ENCODE measurements at regions not wholly inside any gene's neighbourhood (a gene's known extent, or its start where the extent isn't known, plus 50 kb on each side); places are given as distances from the start of the nearest gene placed in this dataset.

DNA sequence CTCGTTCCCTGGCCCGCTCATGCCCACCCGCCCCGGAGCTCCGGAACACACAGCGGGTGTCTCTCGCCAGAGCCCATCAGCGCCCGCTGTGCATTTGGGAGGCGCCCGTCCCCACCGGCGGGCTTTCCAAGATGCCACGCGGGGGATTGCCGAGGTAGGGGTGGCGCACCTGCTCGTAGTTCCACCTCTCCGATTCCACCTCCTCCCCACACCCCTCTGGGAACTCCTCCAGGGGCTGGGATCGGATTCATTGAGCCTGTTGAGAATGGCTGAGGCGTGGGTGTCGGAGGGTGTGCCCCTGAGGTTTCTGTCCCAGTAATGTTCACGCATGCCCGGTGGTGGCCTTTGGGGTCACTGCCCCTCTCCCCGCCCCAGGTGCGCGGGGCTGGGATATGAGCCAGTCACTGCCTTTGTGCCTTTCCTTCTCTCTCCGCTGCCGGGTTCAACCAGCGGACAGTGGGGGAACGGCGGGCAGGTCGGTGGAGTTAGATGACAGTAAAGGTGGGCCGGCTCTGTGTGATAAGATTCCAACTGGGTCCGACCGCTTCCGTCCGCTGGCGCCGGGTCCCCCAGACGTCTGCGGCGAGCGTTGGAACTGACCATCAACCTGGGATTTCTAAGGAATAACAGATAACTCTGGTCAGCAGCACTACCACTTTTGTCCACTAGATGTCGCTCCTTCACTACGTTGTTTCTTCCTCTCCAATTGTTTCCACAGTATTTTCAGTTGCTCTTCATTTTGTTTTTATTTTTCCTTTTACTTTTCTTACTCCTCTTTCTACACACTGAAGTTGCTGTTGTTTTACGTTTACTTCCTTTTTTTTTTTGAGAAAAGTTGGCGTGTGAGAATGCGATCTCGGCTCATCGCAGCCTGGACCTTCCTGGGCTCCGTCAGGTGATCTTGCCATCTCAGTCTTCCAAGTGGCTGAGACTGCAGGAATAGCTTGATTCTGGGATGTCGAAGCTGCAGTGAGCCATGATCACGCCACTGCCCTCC, 178.1 kb upstream of the ALG10B start:
- peak overlapping the region in 1 of 2 donors; percentile 35 for H3K9ac ChIP-seq (ENCODE audit: low read depth in 1 of 2, low read length in 2 of 2)
- H3K27me3 ChIP-seq (ENCODE audit: control insufficient read depth in 1 of 2, insufficient read depth in 2 of 2, low read length in 2 of 2), result peaks cover 0 to 2% of the 10 kb centered on the region in 2 donors
- H3K9me3 ChIP-seq (ENCODE audit: control insufficient read depth in 1 of 2, low read length in 2 of 2), result no peaks in the 10 kb centered on the region
- H3K4me3 ChIP-seq (ENCODE audit: low read depth in 1 of 2, low read length in 2 of 2), result peak overlapping the region; percentile 48 to 55
- no peaks in the 10 kb centered on the region for H3K36me3 ChIP-seq (ENCODE audit: control insufficient read depth in 1 of 2, insufficient read depth in 2 of 2, low read length in 2 of 2)
- H3K4me1 ChIP-seq (ENCODE audit: control insufficient read depth in 1 of 2, insufficient read depth in 2 of 2, low read length in 2 of 2), result peaks cover 0 to 9% of the 10 kb centered on the region in 2 donors
- H3K27ac ChIP-seq (ENCODE audit: low read depth, low read length), result no peak overlapping the region

DNA sequence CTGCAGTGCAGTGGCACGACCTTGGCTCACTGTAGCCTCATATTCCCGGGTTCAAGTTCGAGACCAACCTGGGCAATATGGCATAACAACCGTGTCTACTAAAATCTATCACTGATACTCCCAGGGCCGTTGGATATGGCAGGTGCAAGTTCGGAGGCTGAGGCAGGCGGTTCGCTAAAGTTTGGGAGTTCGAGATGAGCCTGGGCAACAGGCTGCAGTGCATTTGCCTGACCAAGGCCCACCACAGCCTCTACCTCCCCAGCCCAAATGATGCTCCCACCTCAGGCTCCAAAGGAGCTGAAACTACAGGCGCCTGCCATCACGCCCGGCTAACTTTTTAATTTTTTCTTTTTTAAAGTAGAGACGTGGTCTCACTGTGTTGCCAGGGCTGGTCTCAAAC, 177.1 kb upstream of the ALG10B start:
- Histone ChIP-seq H3K36me3 (ENCODE audit: control insufficient read depth in 1 of 2, insufficient read depth in 2 of 2, low read length in 2 of 2) (no peaks in the 10 kb centered on the region), H3K9ac (ENCODE audit: low read depth in 1 of 2, low read length in 2 of 2) (no peak overlapping the region), H3K4me1 (ENCODE audit: control insufficient read depth in 1 of 2, insufficient read depth in 2 of 2, low read length in 2 of 2) (peaks cover 0 to 9% of the 10 kb centered on the region in 2 donors), H3K9me3 (ENCODE audit: control insufficient read depth in 1 of 2, low read length in 2 of 2) (no peaks in the 10 kb centered on the region), H3K4me3 (ENCODE audit: low read depth in 1 of 2, low read length in 2 of 2) (no peak overlapping the region), H3K27ac (ENCODE audit: low read depth, low read length) (no peak overlapping the region), H3K27me3 (ENCODE audit: control insufficient read depth in 1 of 2, insufficient read depth in 2 of 2, low read length in 2 of 2) (peaks cover 0 to 2% of the 10 kb centered on the region in 2 donors)

DNA sequence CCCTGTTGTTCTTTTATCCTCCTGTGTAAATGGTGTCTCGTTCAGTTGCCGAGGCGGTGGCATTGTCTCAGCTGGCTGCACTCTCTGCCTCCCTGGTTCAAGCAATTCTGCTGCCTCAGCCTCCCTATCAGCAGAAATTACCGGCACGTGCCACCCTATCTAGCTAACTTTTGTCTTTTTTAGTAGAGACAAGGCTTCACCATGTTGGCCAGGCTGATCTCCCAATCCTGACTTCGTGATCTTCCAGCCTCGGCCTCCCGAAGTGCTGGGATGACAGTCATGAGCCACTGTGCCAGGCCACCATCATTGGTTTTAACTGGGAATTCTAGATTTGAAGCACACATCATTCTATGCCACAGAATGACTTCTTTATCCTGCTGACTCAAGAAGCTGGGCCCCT, 175.3 kb upstream of the ALG10B start:
- Histone ChIP-seq H3K27me3 (ENCODE audit: control insufficient read depth in 1 of 2, insufficient read depth in 2 of 2, low read length in 2 of 2) (peaks cover 0 to 2% of the 10 kb centered on the region in 2 donors), H3K9me3 (ENCODE audit: control insufficient read depth in 1 of 2, low read length in 2 of 2) (peaks cover 0 to 5% of the 10 kb centered on the region in 2 donors), H3K36me3 (ENCODE audit: control insufficient read depth in 1 of 2, insufficient read depth in 2 of 2, low read length in 2 of 2) (no peaks in the 10 kb centered on the region), H3K4me3 (ENCODE audit: low read depth in 1 of 2, low read length in 2 of 2) (no peak overlapping the region), H3K27ac (ENCODE audit: low read depth, low read length) (no peak overlapping the region), H3K4me1 (ENCODE audit: control insufficient read depth in 1 of 2, insufficient read depth in 2 of 2, low read length in 2 of 2) (peaks cover 0 to 9% of the 10 kb centered on the region in 2 donors), H3K9ac (ENCODE audit: low read depth in 1 of 2, low read length in 2 of 2) (no peak overlapping the region)

DNA sequence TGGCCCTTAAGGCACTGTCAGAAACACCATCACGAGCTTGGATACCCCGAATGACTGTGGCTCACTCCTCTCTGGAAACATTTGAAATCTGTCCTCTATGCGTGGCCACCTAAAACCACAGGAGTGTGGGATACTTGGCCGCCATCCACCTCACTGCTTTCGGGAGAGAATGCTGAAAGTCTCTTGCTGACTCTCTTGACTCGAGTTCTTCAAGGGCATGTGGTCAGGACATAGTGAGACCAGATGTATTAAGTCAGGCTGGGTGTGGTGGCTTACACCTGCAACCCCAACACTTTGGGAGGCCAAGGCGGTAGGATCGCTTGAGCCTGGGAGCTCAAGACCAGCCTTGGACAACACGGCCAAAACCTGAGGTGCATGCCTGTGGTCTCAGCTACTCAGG, 174.7 kb upstream of the ALG10B start:
- H3K4me3 ChIP-seq (ENCODE audit: low read depth in 1 of 2, low read length in 2 of 2), result no peak overlapping the region
- H3K9me3 ChIP-seq (ENCODE audit: control insufficient read depth in 1 of 2, low read length in 2 of 2), result peaks cover 0 to 9% of the 10 kb centered on the region in 2 donors
- no peak overlapping the region for H3K27ac ChIP-seq (ENCODE audit: low read depth, low read length)
- H3K4me1 ChIP-seq (ENCODE audit: control insufficient read depth in 1 of 2, insufficient read depth in 2 of 2, low read length in 2 of 2), result peaks cover 0 to 9% of the 10 kb centered on the region in 2 donors
- no peak overlapping the region for H3K9ac ChIP-seq (ENCODE audit: low read depth in 1 of 2, low read length in 2 of 2)
- H3K27me3 ChIP-seq (ENCODE audit: control insufficient read depth in 1 of 2, insufficient read depth in 2 of 2, low read length in 2 of 2), result peaks cover 0 to 2% of the 10 kb centered on the region in 2 donors
- H3K36me3 ChIP-seq (ENCODE audit: control insufficient read depth in 1 of 2, insufficient read depth in 2 of 2, low read length in 2 of 2), result no peaks in the 10 kb centered on the region

DNA sequence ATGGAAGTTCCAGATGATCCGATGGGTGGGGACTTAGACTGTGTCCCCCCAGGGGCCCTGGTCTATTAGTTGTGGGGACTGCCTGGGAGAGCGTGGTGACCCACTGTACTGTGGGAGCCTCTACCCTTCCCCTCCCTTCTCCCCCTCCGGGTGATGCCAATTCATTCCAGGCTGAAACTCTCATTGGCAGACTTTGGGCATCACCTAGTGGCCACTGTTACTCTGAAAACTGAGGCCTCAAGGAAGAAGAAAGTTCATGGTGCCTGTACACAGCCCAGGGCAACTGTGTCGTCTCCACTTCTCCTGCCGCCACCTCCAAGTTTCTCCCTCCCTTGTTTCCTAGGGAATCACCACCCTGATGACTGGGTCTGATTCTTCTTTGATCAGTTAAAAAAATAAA, 173.6 kb upstream of the ALG10B start:
- H3K9ac ChIP-seq (ENCODE audit: low read depth in 1 of 2, low read length in 2 of 2), result no peak overlapping the region
- H3K4me1 ChIP-seq (ENCODE audit: control insufficient read depth in 1 of 2, insufficient read depth in 2 of 2, low read length in 2 of 2), result peaks cover 0 to 9% of the 10 kb centered on the region in 2 donors
- no peak overlapping the region for H3K4me3 ChIP-seq (ENCODE audit: low read depth in 1 of 2, low read length in 2 of 2)
- no peaks in the 10 kb centered on the region for H3K36me3 ChIP-seq (ENCODE audit: control insufficient read depth in 1 of 2, insufficient read depth in 2 of 2, low read length in 2 of 2)
- H3K9me3 ChIP-seq (ENCODE audit: control insufficient read depth in 1 of 2, low read length in 2 of 2), result peaks cover 4 to 13% of the 10 kb centered on the region in 2 donors
- H3K27me3 ChIP-seq (ENCODE audit: control insufficient read depth in 1 of 2, insufficient read depth in 2 of 2, low read length in 2 of 2), result peaks cover 0 to 2% of the 10 kb centered on the region in 2 donors
- no peak overlapping the region for H3K27ac ChIP-seq (ENCODE audit: low read depth, low read length)

DNA sequence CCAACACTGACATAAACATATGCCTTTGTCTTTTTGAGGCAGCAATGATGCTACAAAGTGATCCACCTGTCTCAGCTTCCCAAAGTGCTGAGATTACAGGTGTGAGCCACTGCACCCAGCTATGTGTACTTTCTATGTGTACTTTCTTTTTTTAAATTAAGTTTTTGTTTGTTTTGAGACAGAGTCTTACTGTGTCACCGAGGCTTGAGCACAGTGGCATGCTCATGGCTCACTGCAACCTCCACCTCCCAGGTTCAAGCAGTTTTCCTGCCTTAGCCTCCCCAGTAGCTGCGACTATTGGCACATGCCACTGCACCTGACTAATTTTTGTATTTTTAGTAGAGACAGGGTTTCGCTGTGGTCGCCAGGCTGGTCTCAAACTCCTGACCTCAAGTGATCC, 172.5 kb upstream of the ALG10B start:
- H3K27ac ChIP-seq (ENCODE audit: low read depth, low read length), result no peak overlapping the region
- H3K4me3 ChIP-seq (ENCODE audit: low read depth in 1 of 2, low read length in 2 of 2), result no peak overlapping the region
- H3K4me1 ChIP-seq (ENCODE audit: control insufficient read depth in 1 of 2, insufficient read depth in 2 of 2, low read length in 2 of 2), result peaks cover 0 to under 1% of the 10 kb centered on the region in 2 donors
- H3K27me3 ChIP-seq (ENCODE audit: control insufficient read depth in 1 of 2, insufficient read depth in 2 of 2, low read length in 2 of 2), result no peaks in the 10 kb centered on the region
- H3K36me3 ChIP-seq (ENCODE audit: control insufficient read depth in 1 of 2, insufficient read depth in 2 of 2, low read length in 2 of 2), result no peaks in the 10 kb centered on the region
- peaks cover 4 to 13% of the 10 kb centered on the region in 2 donors for H3K9me3 ChIP-seq (ENCODE audit: control insufficient read depth in 1 of 2, low read length in 2 of 2)
- no peak overlapping the region for H3K9ac ChIP-seq (ENCODE audit: low read depth in 1 of 2, low read length in 2 of 2)

DNA sequence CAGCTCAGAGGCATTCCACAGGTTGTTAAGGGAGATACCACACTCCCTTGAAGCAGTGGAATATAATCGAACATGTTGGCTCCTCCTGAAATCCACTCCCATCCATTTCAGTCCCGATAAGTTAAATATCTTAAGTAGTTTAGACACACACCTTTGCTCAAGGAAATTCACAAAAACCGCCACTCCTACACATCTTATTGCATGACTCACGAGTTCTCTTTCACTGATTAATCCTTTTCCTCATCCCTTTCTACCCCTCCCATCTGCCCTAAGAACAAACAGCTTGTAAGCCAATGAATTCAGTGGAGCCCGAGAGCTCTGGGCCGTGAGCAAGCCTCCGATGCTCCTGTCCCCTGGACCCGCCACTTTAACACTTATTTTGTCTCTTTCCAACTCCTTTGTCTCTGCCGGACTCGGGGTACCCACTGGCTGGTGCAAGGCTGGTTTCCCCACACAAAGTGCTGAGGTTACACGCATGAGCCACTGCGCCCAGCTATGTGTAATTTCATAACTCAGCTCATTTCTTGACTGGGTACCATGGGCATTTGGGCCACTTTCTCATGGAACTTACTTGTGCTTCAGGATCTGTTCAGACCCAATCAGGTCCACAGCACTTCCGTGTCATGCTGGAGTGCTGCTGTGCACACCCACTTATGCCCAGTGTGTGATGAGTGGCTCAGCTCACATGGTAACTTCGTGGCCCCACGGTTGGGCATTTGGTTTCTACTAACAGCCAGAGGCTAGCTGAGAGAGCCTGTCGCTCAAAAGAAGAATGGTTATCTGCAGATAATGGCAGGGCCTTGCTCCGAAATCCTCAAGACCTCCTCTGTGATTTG, 171.8 kb upstream of the ALG10B start:
- Histone ChIP-seq H3K36me3 (ENCODE audit: control insufficient read depth in 1 of 2, insufficient read depth in 2 of 2, low read length in 2 of 2) (no peaks in the 10 kb centered on the region), H3K4me1 (ENCODE audit: control insufficient read depth in 1 of 2, insufficient read depth in 2 of 2, low read length in 2 of 2) (no peaks in the 10 kb centered on the region), H3K4me3 (ENCODE audit: low read depth in 1 of 2, low read length in 2 of 2) (no peak overlapping the region), H3K9me3 (ENCODE audit: control insufficient read depth in 1 of 2, low read length in 2 of 2) (peaks cover 7 to 21% of the 10 kb centered on the region in 2 donors), H3K27ac (ENCODE audit: low read depth, low read length) (no peak overlapping the region), H3K27me3 (ENCODE audit: control insufficient read depth in 1 of 2, insufficient read depth in 2 of 2, low read length in 2 of 2) (no peaks in the 10 kb centered on the region), H3K9ac (ENCODE audit: low read depth in 1 of 2, low read length in 2 of 2) (no peak overlapping the region)

DNA sequence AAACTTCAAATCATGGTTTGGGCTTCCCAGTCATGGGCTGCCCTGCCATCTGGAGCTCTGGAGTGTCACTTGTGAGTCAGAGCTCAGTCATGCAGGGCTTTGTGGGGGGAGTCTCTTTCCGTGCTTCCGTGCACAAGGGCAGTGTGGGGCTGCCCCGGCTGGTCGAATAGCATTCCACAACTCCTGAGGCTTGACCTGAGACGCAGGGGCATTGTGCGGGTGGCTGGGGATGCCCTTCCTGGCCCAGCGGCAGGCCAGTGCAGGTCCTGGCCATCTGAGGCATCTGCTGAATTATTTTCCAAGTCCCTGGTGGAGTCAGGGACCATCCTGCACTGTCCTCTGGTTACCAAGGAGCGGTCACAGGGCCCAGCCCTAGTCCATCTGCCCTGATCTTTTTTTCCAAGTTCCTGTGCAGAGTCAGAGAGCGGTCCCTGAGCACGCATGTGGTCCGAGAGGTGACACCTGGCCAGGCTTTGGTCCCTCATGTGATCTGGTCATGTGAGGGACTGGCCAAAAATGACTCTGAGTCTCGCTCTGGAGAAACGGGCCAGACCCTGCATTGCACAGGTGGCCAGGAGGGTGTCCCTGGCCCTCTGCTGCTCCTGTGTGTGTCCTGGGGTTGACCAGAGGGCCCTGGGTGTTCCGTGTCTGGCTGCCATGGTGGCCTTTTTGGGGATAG, 167.0 kb upstream of the ALG10B start:
- no peaks in the 10 kb centered on the region for H3K27me3 ChIP-seq (ENCODE audit: control insufficient read depth in 1 of 2, insufficient read depth in 2 of 2, low read length in 2 of 2)
- no peak overlapping the region for H3K9ac ChIP-seq (ENCODE audit: low read depth in 1 of 2, low read length in 2 of 2)
- H3K4me3 ChIP-seq (ENCODE audit: low read depth in 1 of 2, low read length in 2 of 2), result no peak overlapping the region
- no peaks in the 10 kb centered on the region for H3K4me1 ChIP-seq (ENCODE audit: control insufficient read depth in 1 of 2, insufficient read depth in 2 of 2, low read length in 2 of 2)
- H3K9me3 ChIP-seq (ENCODE audit: control insufficient read depth in 1 of 2, low read length in 2 of 2), result peaks cover 17 to 22% of the 10 kb centered on the region in 2 donors
- H3K27ac ChIP-seq (ENCODE audit: low read depth, low read length), result no peak overlapping the region
- H3K36me3 ChIP-seq (ENCODE audit: control insufficient read depth in 1 of 2, insufficient read depth in 2 of 2, low read length in 2 of 2), result no peaks in the 10 kb centered on the region

DNA sequence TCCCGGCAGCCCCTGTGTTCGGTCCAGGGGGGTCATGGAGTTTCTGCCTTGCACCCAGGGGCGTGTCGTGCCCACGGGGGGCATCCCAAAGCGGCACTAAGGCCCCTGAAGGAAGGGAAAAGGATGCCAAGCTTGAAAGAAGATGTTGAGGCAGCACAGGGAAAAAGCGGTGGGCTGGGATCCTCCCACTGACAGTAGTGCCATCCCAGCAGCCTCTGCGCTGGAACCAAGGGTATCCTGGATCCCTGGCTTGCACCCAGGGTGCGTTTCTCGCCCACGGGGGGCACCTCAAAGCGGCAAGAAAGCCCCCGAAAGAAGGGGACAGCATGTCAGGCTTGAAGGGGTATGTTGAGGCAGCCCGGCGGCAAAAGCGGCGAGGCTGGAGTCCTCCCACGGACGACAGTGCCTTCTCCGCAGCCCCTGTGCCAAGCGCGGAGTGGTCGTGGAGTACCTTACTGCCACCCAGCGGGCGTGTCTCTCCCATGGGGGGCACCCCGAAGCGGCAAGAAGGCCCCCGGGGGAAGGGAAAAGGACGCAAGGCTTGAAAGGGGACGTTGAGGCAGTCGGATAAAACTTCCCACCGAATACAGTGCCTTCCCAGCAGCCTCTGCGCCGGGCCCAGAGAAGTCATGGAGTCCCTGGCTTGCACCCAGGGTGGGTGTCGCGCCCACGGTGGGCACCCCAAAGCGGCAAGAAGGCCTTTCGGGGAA, 164.4 kb upstream of the ALG10B start:
- Histone ChIP-seq H3K4me1 (ENCODE audit: control insufficient read depth in 1 of 2, insufficient read depth in 2 of 2, low read length in 2 of 2) (no peaks in the 10 kb centered on the region), H3K27me3 (ENCODE audit: control insufficient read depth in 1 of 2, insufficient read depth in 2 of 2, low read length in 2 of 2) (no peaks in the 10 kb centered on the region), H3K9ac (ENCODE audit: low read depth in 1 of 2, low read length in 2 of 2) (no peak overlapping the region), H3K9me3 (ENCODE audit: control insufficient read depth in 1 of 2, low read length in 2 of 2) (peaks cover 10 to 17% of the 10 kb centered on the region in 2 donors), H3K36me3 (ENCODE audit: control insufficient read depth in 1 of 2, insufficient read depth in 2 of 2, low read length in 2 of 2) (no peaks in the 10 kb centered on the region), H3K4me3 (ENCODE audit: low read depth in 1 of 2, low read length in 2 of 2) (no peak overlapping the region), H3K27ac (ENCODE audit: low read depth, low read length) (no peak overlapping the region)
